Smooth muscle cell (in vitro differentiated cells): ENCODE measurements at regions not wholly inside any gene's neighbourhood (a gene's known extent, or its start where the extent isn't known, plus 50 kb on each side); places are given as distances from the start of the nearest gene placed in this dataset.

Experiments
- DNase-seq: peaks from one replicate; lab custom pipeline; 2025; ENCODE audit not compliant: unreplicated experiment; lab: John Stamatoyannopoulos, UW
- H2AFZ ChIP-seq: fragments of 200-600 bp; sonication (generic); 2 replicates; pipeline ENCODE4 v1.6.0; 2016; ENCODE audit warnings: antibody characterized with exemption, low read depth, mild to moderate bottlenecking
- H3F3A ChIP-seq: fragments of 200-600 bp; sonication (generic); 2 replicates; pipeline ENCODE4 v1.6.0; 2017; ENCODE audit warnings: antibody characterized with exemption, low read depth
- H3K27ac ChIP-seq: fragments of 200-600 bp; sonication (generic); 2 replicates; pipeline ENCODE4 v1.5.1; 2016; ENCODE audit warnings: low read depth, mild to moderate bottlenecking
- H3K27me3 ChIP-seq: fragments of 200-600 bp; sonication (generic); 2 replicates; pipeline ENCODE4 v1.6.1; 2016; ENCODE audit warnings: low read depth, mild to moderate bottlenecking
- H3K36me3 ChIP-seq: fragments of 200-600 bp; sonication (generic); 2 replicates; pipeline ENCODE4 v1.5.1; 2016; ENCODE audit warnings: low read depth
- H3K4me1 ChIP-seq: fragments of 200-600 bp; sonication (generic); 2 replicates; pipeline ENCODE4 v1.5.1; 2016; ENCODE audit warnings: low read depth
- H3K4me2 ChIP-seq: fragments of 200-600 bp; sonication (generic); 2 replicates; pipeline ENCODE4 v1.6.0; 2016; ENCODE audit warnings: mild to moderate bottlenecking
- H3K4me3 ChIP-seq: fragments of 200-600 bp; sonication (generic); 2 replicates; pipeline ENCODE4 v1.5.1; 2016; ENCODE audit warnings: mild to moderate bottlenecking
- H3K79me2 ChIP-seq: fragments of 200-600 bp; sonication (generic); 2 replicates; pipeline ENCODE4 v1.6.0; 2016; ENCODE audit warnings: low read depth, mild to moderate bottlenecking
- H3K9ac ChIP-seq: fragments of 200-600 bp; sonication (generic); 2 replicates; pipeline ENCODE4 v1.6.0; 2016; ENCODE audit warnings: low read depth
- H3K9me3 ChIP-seq: fragments of 200-600 bp; sonication (generic); replicated peaks from 2 replicates; pipeline ENCODE4 v1.5.1; 2016; ENCODE audit warnings: low read depth
- H4K20me1 ChIP-seq: fragments of 200-600 bp; sonication (generic); 2 replicates; pipeline ENCODE4 v1.6.0; 2016; ENCODE audit warnings: low read depth
- CTCF ChIP-seq: fragments of 200-600 bp; sonication (generic); IDR thresholded peaks from 2 replicates; pipeline ENCODE4 v1.5.1; 2017; ENCODE audit warnings: borderline replicate concordance, mild to moderate bottlenecking, antibody characterized with exemption; ENCODE audit not compliant: insufficient read depth, poor library complexity, severe bottlenecking
- WGBS: methylation state at CpG from one replicate; pipeline ENCODE4 v1.1.7; 2016; ENCODE audit warnings: low lambda C conversion rate; 5-methylcytosine and 5-hydroxymethylcytosine counted together

- no peak overlapping the region for H3K9ac ChIP-seq
- no peaks in the 10 kb centered on the region for H3K36me3 ChIP-seq
- H3K4me1 ChIP-seq = no peaks in the 10 kb centered on the region
- H3K9me3 ChIP-seq = no peaks in the 10 kb centered on the region
- TF ChIP-seq CTCF = no peak
- H2AFZ ChIP-seq = no peak overlapping the region
- no peaks in the 10 kb centered on the region for H3K27me3 ChIP-seq
- H3K27ac ChIP-seq = no peak overlapping the region
- H3K4me2 ChIP-seq = no peak overlapping the region
- H3F3A ChIP-seq = no peaks in the 10 kb centered on the region
- no peaks in the 10 kb centered on the region for H4K20me1 ChIP-seq
- WGBS = 100% methylated on average over 1 of the region's 1 CpG
- no peaks in the 10 kb centered on the region for H3K79me2 ChIP-seq
- no peak for DNase-seq
- H3K4me3 ChIP-seq = no peak overlapping the region
Measured at GRCh38 chr5:173408946-173409345, 80.7 kb upstream of the STC2 start.

DNA sequence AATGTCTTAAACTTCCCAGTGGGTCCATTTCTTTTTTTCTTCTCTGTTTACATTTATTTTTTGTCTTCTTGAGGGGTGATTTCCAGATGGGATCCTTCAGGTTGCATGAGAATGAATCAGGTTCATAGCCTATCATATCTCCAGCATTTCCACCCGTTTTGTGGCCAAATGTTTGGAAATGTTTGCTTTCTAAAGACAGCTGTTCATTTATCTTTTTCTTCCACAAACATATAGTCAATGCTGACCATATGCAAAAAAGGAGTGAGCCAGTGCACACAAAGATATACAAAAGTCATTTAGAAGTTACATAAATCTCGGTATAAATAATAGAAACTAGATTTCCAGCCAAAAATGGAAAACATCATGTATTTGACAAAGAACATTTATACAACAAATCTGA is 71.6 kb upstream of the STC2 start:
- Histone ChIP-seq H4K20me1 (no peaks in the 10 kb centered on the region), H3F3A (no peaks in the 10 kb centered on the region), H3K9ac (no peak overlapping the region), H3K36me3 (no peaks in the 10 kb centered on the region), H3K9me3 (no peaks in the 10 kb centered on the region), H3K27ac (no peak overlapping the region), H2AFZ (no peak overlapping the region), H3K79me2 (no peaks in the 10 kb centered on the region), H3K27me3 (no peaks in the 10 kb centered on the region), H3K4me3 (no peak overlapping the region), H3K4me1 (no peaks in the 10 kb centered on the region), H3K4me2 (no peak overlapping the region)
- DNase-seq = no peak
- 84% methylated on average over 2 of the region's 2 CpGs for WGBS
- TF ChIP-seq CTCF = no peak

GRCh38 chr5:173397516-173397915 is 69.3 kb upstream of the STC2 start:
- Histone ChIP-seq H3F3A (no peaks in the 10 kb centered on the region), H2AFZ (peak overlapping the region; percentile 62), H3K4me3 (no peak overlapping the region), H3K4me2 (no peak overlapping the region), H4K20me1 (no peaks in the 10 kb centered on the region), H3K4me1 (no peaks in the 10 kb centered on the region), H3K36me3 (no peaks in the 10 kb centered on the region), H3K9ac (no peak overlapping the region), H3K79me2 (no peaks in the 10 kb centered on the region), H3K9me3 (no peaks in the 10 kb centered on the region), H3K27ac (no peak overlapping the region), H3K27me3 (no peaks in the 10 kb centered on the region)
- TF ChIP-seq CTCF = no peak
- WGBS = 80% methylated on average over 6 of the region's 6 CpGs
- no peak for DNase-seq

- Histone ChIP-seq H4K20me1 (no peaks in the 10 kb centered on the region), H3K9me3 (no peaks in the 10 kb centered on the region), H3K27ac (no peak overlapping the region), H3K4me2 (no peak overlapping the region), H2AFZ (no peak overlapping the region), H3K4me3 (no peak overlapping the region), H3K9ac (no peak overlapping the region), H3F3A (no peaks in the 10 kb centered on the region), H3K27me3 (no peaks in the 10 kb centered on the region), H3K79me2 (no peaks in the 10 kb centered on the region), H3K4me1 (no peaks in the 10 kb centered on the region), H3K36me3 (no peaks in the 10 kb centered on the region)
- no peak for TF ChIP-seq CTCF
- 81% methylated on average over 14 of the region's 14 CpGs for WGBS
- DNase-seq = no peak
Measured at GRCh38 chr5:173396311-173396993, 68.2 kb upstream of the STC2 start.
